ENCODE measurements at regions not wholly inside any gene's neighbourhood (a gene's known extent, or its start where the extent isn't known, plus 50 kb on each side); places are given as distances from the start of the nearest gene placed in this dataset.

DNA sequence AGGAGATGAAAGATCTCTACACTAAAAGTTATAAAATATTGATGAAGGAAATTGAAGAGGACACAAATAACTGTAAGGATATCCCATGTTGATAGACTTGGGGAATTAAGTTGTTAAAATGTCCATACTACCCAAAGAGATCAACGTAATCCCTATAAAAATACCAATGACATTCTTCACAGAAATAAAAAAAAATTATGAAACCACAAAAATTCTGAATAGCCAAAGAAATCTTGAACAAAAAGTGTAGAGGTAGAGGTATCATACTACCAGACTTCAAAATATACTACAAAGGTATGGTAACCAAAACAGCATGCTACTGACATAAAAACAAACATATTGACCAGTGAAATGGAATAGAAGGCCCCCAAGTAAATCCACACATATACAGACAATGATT is 71.5 kb upstream of the ELL2 start:
- no CpG with 5 or more reads among the region's 1 CpG for WGBS (ENCODE audit: insufficient coverage)

GRCh38 chr5:96031811-96032261 is 70.2 kb upstream of the ELL2 start:
- H3K27me3 Mint-ChIP-seq (ENCODE audit: low read depth in 3 of 3): no peaks in the 10 kb centered on the region
- H3K27ac ChIP-seq (ENCODE audit: low read depth in 1 of 2, low read length in 2 of 2): no peak overlapping the region
- H3K9ac ChIP-seq (ENCODE audit: insufficient read depth, low read length, poor library complexity, severe bottlenecking): no peak overlapping the region
- intact Hi-C loops (cut with micrococcal nuclease): no loop called here
- H4K20me1 ChIP-seq (ENCODE audit: insufficient read depth, low read length): no peaks in the 10 kb centered on the region
- no peaks in the 10 kb centered on the region for H3K36me3 ChIP-seq (replicated peaks in 1 of 2; ENCODE audit: control insufficient read depth in 1 of 2, insufficient read depth in 2 of 2, low read length in 2 of 2)
- no peak overlapping the region for H3K4me3 Mint-ChIP-seq
- no peaks in the 10 kb centered on the region for H3K36me3 Mint-ChIP-seq
- H3K4me3 ChIP-seq (replicated peaks in 1 of 3; ENCODE audit: low read depth in 2 of 3, low read length in 3 of 3): no peak overlapping the region
- H2AFZ ChIP-seq (ENCODE audit: insufficient read depth, low read depth, low read length, poor library complexity, severe bottlenecking): no peak overlapping the region
- TF ChIP-seq, protein P1, sequence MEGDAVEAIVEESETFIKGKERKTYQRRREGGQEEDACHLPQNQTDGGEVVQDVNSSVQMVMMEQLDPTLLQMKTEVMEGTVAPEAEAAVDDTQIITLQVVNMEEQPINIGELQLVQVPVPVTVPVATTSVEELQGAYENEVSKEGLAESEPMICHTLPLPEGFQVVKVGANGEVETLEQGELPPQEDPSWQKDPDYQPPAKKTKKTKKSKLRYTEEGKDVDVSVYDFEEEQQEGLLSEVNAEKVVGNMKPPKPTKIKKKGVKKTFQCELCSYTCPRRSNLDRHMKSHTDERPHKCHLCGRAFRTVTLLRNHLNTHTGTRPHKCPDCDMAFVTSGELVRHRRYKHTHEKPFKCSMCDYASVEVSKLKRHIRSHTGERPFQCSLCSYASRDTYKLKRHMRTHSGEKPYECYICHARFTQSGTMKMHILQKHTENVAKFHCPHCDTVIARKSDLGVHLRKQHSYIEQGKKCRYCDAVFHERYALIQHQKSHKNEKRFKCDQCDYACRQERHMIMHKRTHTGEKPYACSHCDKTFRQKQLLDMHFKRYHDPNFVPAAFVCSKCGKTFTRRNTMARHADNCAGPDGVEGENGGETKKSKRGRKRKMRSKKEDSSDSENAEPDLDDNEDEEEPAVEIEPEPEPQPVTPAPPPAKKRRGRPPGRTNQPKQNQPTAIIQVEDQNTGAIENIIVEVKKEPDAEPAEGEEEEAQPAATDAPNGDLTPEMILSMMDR (IDR thresholded peaks at IDR 0.05): no peak
- 100% methylated on average over 1 of the region's 1 CpG for WGBS (ENCODE audit: insufficient coverage)
- H3K4me1 ChIP-seq (ENCODE audit: control insufficient read depth in 1 of 2, insufficient read depth in 2 of 2, low read length in 2 of 2): no peaks in the 10 kb centered on the region
- H3K27me3 ChIP-seq (ENCODE audit: control insufficient read depth in 2 of 2, insufficient read depth in 2 of 2, low read length in 2 of 2): no peaks in the 10 kb centered on the region
- H3K4me2 ChIP-seq (replicated peaks; ENCODE audit: extremely low read depth, low read length, poor library complexity, severe bottlenecking): no peak overlapping the region
- peaks cover 0 to 2% (median 0%) of the 10 kb centered on the region in 7 donors for H3K9me3 Mint-ChIP-seq
- DNase-seq: no peak
- no peaks in the 10 kb centered on the region for H3K9me3 ChIP-seq (replicated peaks in 1 of 2; ENCODE audit: control insufficient read depth in 1 of 2, insufficient read depth in 1 of 2, low read length in 2 of 2)
- H3K27ac Mint-ChIP-seq: no peak overlapping the region
- H3K79me2 ChIP-seq (ENCODE audit: insufficient read depth, low read length): no peaks in the 10 kb centered on the region
- peaks cover 2% of the 10 kb centered on the region for H3K4me1 Mint-ChIP-seq

More for the DNA sequence above, 71.5 kb upstream of the ELL2 start:
- Mint-ChIP-seq H3K27me3 (ENCODE audit: low read depth in 3 of 3) (peaks cover 0 to 1% (median 0%) of the 10 kb centered on the region in 3 donors), H3K4me3 (no peak overlapping the region), H3K27ac (no peak overlapping the region), H3K9me3 (peaks cover 0 to 3% (median 0%) of the 10 kb centered on the region in 7 donors), H3K4me1 (no peaks in the 10 kb centered on the region), H3K36me3 (no peaks in the 10 kb centered on the region)
- DNase-seq: no peak
- Histone ChIP-seq H3K36me3 (replicated peaks in 1 of 2; ENCODE audit: control insufficient read depth in 1 of 2, insufficient read depth in 2 of 2, low read length in 2 of 2) (no peaks in the 10 kb centered on the region), H3K27me3 (ENCODE audit: control insufficient read depth in 2 of 2, insufficient read depth in 2 of 2, low read length in 2 of 2) (no peaks in the 10 kb centered on the region), H2AFZ (ENCODE audit: insufficient read depth, low read depth, low read length, poor library complexity, severe bottlenecking) (no peak overlapping the region), H3K9ac (ENCODE audit: insufficient read depth, low read length, poor library complexity, severe bottlenecking) (no peak overlapping the region), H3K4me2 (replicated peaks; ENCODE audit: extremely low read depth, low read length, poor library complexity, severe bottlenecking) (no peak overlapping the region), H3K4me1 (ENCODE audit: control insufficient read depth in 1 of 2, insufficient read depth in 2 of 2, low read length in 2 of 2) (no peaks in the 10 kb centered on the region), H3K4me3 (replicated peaks in 1 of 3; ENCODE audit: low read depth in 2 of 3, low read length in 3 of 3) (no peak overlapping the region), H3K27ac (ENCODE audit: low read depth in 1 of 2, low read length in 2 of 2) (no peak overlapping the region), H4K20me1 (ENCODE audit: insufficient read depth, low read length) (no peaks in the 10 kb centered on the region), H3K79me2 (ENCODE audit: insufficient read depth, low read length) (no peaks in the 10 kb centered on the region), H3K9me3 (replicated peaks in 1 of 2; ENCODE audit: control insufficient read depth in 1 of 2, insufficient read depth in 1 of 2, low read length in 2 of 2) (no peaks in the 10 kb centered on the region)
- intact Hi-C loops (cut with micrococcal nuclease): no loop called here
- TF ChIP-seq, protein P1 (IDR thresholded peaks at IDR 0.05): no peak
